Stimulated activated CD4-positive, alpha-beta T cell treated with anti-CD3 and anti-CD28 coated beads, Interleukin-1b, Interleukin-23, amount 100 ng/mL, for 4 hours (primary cell): ENCODE measurements at regions not wholly inside any gene's neighbourhood (a gene's known extent, or its start where the extent isn't known, plus 50 kb on each side); places are given as distances from the start of the nearest gene placed in this dataset.
"Not testable (repeated sequence)": the region's sequence is repeated elsewhere in the genome, so short reads cannot be mapped to it uniquely, and the experiment has no call there.

Experiments used
- DNase-seq, 2 donors: peaks; one replicate each; pipeline ENCODE4 v3.0.0-alpha.2; 2020; ENCODE audit warnings: low read depth in 2 of 2

- DNase-seq = peak in 1 of 2 donors; percentile 6
Observed at GRCh38 chrX:65451663-65452062, 82.9 kb downstream of the LAS1L start.

- DNase-seq = no peak
Observed at GRCh38 chrX:65420154-65420553, 114.4 kb downstream of the LAS1L start.

- not testable (repeated sequence) for DNase-seq
Observed at GRCh38 chrX:65407662-65408061, 126.9 kb downstream of the LAS1L start.

- DNase-seq = no peak
Observed at GRCh38 chrX:65407157-65407626, 127.4 kb downstream of the LAS1L start.

- peak; percentile 1 to 9 for DNase-seq
Observed at GRCh38 chrX:65406532-65406931, 128.1 kb downstream of the LAS1L start.

- no peak for DNase-seq
Observed at GRCh38 chrX:65392284-65392683, 142.3 kb downstream of the LAS1L start.

- DNase-seq = not testable (repeated sequence)
Observed at GRCh38 chrX:65389120-65389519, 145.5 kb downstream of the LAS1L start.
